ENCODE measurements at regions not wholly inside any gene's neighbourhood (a gene's known extent, or its start where the extent isn't known, plus 50 kb on each side); places are given as distances from the start of the nearest gene placed in this dataset.

DNA sequence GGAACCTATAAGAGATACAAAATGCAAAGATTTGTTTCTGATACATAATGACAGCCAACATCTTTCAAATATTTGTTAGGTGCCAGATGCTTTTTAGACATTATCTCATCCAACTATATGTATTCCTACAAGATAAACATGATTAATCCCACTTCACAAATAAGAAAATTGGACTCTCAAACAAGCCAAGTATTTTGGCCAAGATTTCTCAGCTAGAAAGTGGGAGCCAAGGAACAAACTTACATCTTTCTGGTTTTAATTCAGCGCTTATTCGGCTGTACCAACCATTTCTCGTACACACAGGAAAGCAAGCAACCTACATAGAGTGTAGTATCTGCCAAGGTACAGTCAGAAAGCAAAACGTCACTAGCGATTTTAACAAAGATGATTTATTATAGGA, 85.7 kb upstream of the SERP2 start:
- TF ChIP-seq, protein P1, sequence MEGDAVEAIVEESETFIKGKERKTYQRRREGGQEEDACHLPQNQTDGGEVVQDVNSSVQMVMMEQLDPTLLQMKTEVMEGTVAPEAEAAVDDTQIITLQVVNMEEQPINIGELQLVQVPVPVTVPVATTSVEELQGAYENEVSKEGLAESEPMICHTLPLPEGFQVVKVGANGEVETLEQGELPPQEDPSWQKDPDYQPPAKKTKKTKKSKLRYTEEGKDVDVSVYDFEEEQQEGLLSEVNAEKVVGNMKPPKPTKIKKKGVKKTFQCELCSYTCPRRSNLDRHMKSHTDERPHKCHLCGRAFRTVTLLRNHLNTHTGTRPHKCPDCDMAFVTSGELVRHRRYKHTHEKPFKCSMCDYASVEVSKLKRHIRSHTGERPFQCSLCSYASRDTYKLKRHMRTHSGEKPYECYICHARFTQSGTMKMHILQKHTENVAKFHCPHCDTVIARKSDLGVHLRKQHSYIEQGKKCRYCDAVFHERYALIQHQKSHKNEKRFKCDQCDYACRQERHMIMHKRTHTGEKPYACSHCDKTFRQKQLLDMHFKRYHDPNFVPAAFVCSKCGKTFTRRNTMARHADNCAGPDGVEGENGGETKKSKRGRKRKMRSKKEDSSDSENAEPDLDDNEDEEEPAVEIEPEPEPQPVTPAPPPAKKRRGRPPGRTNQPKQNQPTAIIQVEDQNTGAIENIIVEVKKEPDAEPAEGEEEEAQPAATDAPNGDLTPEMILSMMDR (IDR thresholded peaks at IDR 0.05; ENCODE audit: insufficient read depth, low read length, severe bottlenecking), result no peak
- H3K27me3 ChIP-seq (ENCODE audit: control insufficient read depth, insufficient read depth, low read length), result no peaks in the 10 kb centered on the region
- FAIRE-seq (no peak), DNase-seq (ENCODE audit: low read depth) (no peak)
- no peaks in the 10 kb centered on the region for H3K36me3 ChIP-seq (ENCODE audit: control insufficient read depth, insufficient read depth, low read length)
- no peak overlapping the region for H3K4me3 ChIP-seq (ENCODE audit: low read depth, low read length)

DNA sequence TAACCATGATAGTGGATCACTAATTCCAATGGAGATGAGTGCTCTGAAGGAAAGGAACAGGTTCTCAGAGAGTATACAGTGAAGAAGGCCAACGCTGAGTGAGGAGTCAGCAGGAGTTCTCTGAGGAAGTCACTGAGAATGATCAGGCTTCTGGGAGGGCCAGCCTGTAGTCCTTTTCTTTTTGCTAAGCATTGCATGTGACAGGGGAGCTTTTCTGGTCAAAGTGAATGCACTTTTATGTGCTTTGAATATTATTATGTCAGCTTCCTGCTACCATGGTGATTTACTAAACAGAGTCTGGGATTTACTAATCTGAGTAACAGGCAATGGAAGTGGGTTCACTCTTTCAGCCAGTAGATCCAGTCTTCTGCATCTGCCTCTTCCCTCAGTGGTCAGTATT, 81.1 kb upstream of the SERP2 start:
- TF ChIP-seq, protein P1 (IDR thresholded peaks at IDR 0.05; ENCODE audit: insufficient read depth, low read length, severe bottlenecking), result no peak
- Histone ChIP-seq H3K4me3 (ENCODE audit: low read depth, low read length) (no peak overlapping the region), H3K36me3 (ENCODE audit: control insufficient read depth, insufficient read depth, low read length) (no peaks in the 10 kb centered on the region), H3K27me3 (ENCODE audit: control insufficient read depth, insufficient read depth, low read length) (no peaks in the 10 kb centered on the region)
- FAIRE-seq (no peak), DNase-seq (ENCODE audit: low read depth) (no peak)

DNA sequence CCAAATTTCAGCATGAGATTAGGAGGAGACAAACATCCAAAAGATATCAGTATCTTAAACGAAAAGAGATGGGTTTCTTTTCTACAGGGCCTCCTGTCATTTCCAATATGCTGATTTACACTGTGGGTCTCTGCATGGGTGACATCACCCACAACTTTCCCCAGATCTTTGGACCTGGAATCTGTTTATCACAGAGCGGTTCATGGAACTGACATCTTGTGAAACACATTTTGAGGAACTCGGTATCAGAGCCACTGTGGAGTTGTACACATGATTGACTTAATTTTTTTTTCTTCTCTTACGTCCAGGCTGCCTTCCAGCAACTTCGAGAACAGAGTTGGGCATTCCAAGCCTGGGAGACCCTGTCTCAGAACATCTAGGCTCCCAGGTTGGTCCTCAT, 80.2 kb upstream of the SERP2 start:
- no peak for DNase-seq (ENCODE audit: low read depth)
- Histone ChIP-seq H3K36me3 (ENCODE audit: control insufficient read depth, insufficient read depth, low read length) (no peaks in the 10 kb centered on the region), H3K4me3 (ENCODE audit: low read depth, low read length) (no peak overlapping the region), H3K27me3 (ENCODE audit: control insufficient read depth, insufficient read depth, low read length) (no peaks in the 10 kb centered on the region)
- no peak for FAIRE-seq
- TF ChIP-seq, protein P1 (IDR thresholded peaks at IDR 0.05; ENCODE audit: insufficient read depth, low read length, severe bottlenecking), result no peak

DNA sequence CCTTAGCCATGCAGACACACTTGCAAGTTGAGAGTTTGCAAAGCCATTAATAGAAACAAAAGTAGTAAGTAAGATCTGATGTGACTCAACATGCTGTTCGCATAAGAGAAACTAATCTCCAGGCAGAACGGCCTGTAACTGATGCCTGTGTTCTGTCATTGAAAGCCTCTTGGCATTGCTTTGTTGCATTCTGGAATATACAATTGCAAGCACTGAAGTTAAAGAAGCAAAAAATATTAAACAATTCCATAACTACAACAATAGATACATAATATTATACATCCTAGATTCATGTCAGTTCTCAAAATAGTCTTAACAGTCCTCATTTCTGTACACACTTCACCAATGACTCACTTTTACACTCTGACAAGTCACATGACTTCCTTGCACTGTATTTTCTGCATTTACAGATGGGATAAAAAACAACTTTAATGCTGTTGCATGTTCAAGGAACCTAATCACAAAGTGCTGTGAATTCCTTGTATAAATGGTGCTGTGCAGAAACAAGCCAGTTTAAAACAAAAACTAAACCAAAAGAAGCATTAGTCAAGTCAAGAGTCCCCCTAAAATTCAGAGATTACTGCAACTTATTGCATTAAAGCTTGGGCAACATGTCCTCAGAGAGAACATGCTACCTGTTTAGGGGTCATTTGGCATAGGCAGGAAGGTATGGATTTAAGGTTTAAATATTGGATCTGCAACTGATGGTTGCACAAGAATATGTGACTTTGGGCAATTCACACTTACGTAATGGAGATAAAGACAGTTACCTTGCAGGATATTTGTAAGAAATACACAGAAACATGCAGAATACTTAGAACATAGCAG, 79.5 kb upstream of the SERP2 start:
- TF ChIP-seq, protein P1 (IDR thresholded peaks at IDR 0.05; ENCODE audit: insufficient read depth, low read length, severe bottlenecking), result no peak
- DNase-seq (ENCODE audit: low read depth) (peak; percentile 58), FAIRE-seq (no peak)
- Histone ChIP-seq H3K36me3 (ENCODE audit: control insufficient read depth, insufficient read depth, low read length) (no peaks in the 10 kb centered on the region), H3K27me3 (ENCODE audit: control insufficient read depth, insufficient read depth, low read length) (no peaks in the 10 kb centered on the region), H3K4me3 (ENCODE audit: low read depth, low read length) (no peak overlapping the region)

DNA sequence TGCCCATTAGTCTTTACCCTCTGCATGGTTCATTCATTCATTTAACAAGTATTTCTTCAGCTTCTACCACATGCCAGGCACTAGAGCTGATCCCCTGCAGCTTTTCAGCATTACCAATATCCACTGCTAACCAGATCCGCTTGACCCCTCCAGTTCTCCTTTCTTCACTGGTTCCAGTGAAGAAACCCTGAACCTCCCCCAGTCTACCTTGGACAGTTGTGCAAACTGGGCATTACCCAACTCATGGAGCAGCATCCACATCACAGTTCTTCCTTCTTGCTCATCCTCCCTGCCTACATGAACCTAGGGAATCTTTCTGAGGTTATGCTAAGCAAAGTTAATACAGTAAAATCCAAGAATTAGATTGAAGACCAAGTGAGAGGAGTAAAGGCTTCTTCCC, 78.7 kb upstream of the SERP2 start:
- no peak for DNase-seq (ENCODE audit: low read depth)
- no peak for FAIRE-seq

More for the DNA sequence above, 78.7 kb upstream of the SERP2 start:
- TF ChIP-seq, protein P1 (IDR thresholded peaks at IDR 0.05; ENCODE audit: insufficient read depth, low read length, severe bottlenecking), result no peak
- Histone ChIP-seq H3K27me3 (ENCODE audit: control insufficient read depth, insufficient read depth, low read length) (no peaks in the 10 kb centered on the region), H3K36me3 (ENCODE audit: control insufficient read depth, insufficient read depth, low read length) (no peaks in the 10 kb centered on the region), H3K4me3 (ENCODE audit: low read depth, low read length) (no peak overlapping the region)

Measured in bronchial epithelial cell (primary cell).